PC-3 (cell line): ENCODE measurements at regions not wholly inside any gene's neighbourhood (a gene's known extent, or its start where the extent isn't known, plus 50 kb on each side); places are given as distances from the start of the nearest gene placed in this dataset.

Source experiments
- CTCF ChIP-seq: fragments of 300-600 bp; sonication (generic); conservative IDR thresholded peaks from 2 replicates; pipeline ENCODE4 v1.5.1; 2017; ENCODE audit warnings: antibody characterized with exemption, low read depth, mild to moderate bottlenecking, low read length
- EZH2 ChIP-seq: fragments of 300-600 bp; sonication (generic); IDR thresholded peaks from one replicate; pipeline ENCODE4 v1.6.1; 2017; ENCODE audit warnings: antibody characterized with exemption, mild to moderate bottlenecking, low read length; ENCODE audit not compliant: unreplicated experiment
- EZH2phosphoT487 ChIP-seq: fragments of 300-600 bp; sonication (generic); IDR thresholded peaks from 2 replicates; pipeline ENCODE4 v1.6.1; 2018; ENCODE audit warnings: mild to moderate bottlenecking, antibody characterized with exemption, low read length, borderline replicate concordance

- TF ChIP-seq EZH2 (no peak), CTCF (no peak), EZH2phosphoT487 (no peak)
These were observed 1644.4 kb downstream of the STIM2 start for GRCh38 chr4:28505064-28505463.
